HUES64 (cell line): ENCODE measurements at regions not wholly inside any gene's neighbourhood (a gene's known extent, or its start where the extent isn't known, plus 50 kb on each side); places are given as distances from the start of the nearest gene placed in this dataset.
"Not testable (repeated sequence)": the region's sequence is repeated elsewhere in the genome, so short reads cannot be mapped to it uniquely, and the experiment has no call there.

Experiments
- H3K27ac ChIP-seq: 2 replicates; pipeline ENCODE4 v1.7.0; 2013; ENCODE audit warnings: low read depth, low read length, inconsistent platforms
- H3K27me3 ChIP-seq: 2 replicates; pipeline ENCODE4 v1.6.1; 2013; ENCODE audit warnings: mild to moderate bottlenecking, low read length; ENCODE audit not compliant: insufficient read depth
- H3K36me3 ChIP-seq: 2 replicates; pipeline ENCODE4 v1.6.1; 2013; ENCODE audit warnings: mild to moderate bottlenecking, low read length; ENCODE audit not compliant: insufficient read depth
- H3K4me1 ChIP-seq: 2 replicates; pipeline ENCODE4 v1.6.1; 2013; ENCODE audit warnings: mild to moderate bottlenecking, low read length, moderate library complexity; ENCODE audit not compliant: insufficient read depth
- H3K4me3 ChIP-seq: 2 replicates; pipeline ENCODE4 v1.5.1; 2013; ENCODE audit warnings: mild to moderate bottlenecking, low read length, moderate library complexity
- H3K9ac ChIP-seq: 2 replicates; pipeline ENCODE4 v1.6.1; 2013; ENCODE audit warnings: mild to moderate bottlenecking, low read depth, low read length
- H3K9me3 ChIP-seq: 2 replicates; pipeline ENCODE4 v1.6.1; 2013; ENCODE audit warnings: low read depth, low read length; ENCODE audit not compliant: insufficient read depth
- WGBS: fragments of 150-250, 120-280 bp; methylation state at CpG from one replicate; pipeline ENCODE4 v1.1.7; 2013; ENCODE audit warnings: missing lambda C conversion rate; 5-methylcytosine and 5-hydroxymethylcytosine counted together

DNA sequence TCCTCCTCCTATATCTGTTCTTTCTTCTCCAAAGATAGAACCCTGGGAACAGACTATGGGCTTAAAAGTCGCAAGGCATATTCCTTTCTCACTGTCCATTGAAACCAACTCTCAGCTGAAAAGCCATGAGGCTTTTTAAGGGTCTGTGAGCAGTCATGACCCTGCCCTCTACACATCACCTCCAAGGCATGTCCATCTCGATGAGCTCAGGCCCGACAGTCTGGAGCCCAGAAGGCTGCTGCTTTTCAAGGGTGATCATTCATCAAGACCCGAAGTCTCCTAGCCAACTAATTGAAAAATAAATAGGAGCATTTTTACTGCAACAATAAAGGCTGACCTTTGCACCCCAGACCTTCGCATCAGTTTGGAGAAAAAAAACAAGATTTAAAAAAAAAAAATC, 378.8 kb upstream of the NRSN1 start:
- Histone ChIP-seq H3K9ac (no peak overlapping the region), H3K36me3 (no peaks in the 10 kb centered on the region), H3K4me3 (no peak overlapping the region), H3K9me3 (no peaks in the 10 kb centered on the region), H3K4me1 (no peaks in the 10 kb centered on the region), H3K27me3 (no peaks in the 10 kb centered on the region), H3K27ac (no peak overlapping the region)
- 94% methylated on average over 5 of the region's 5 CpGs for WGBS

DNA sequence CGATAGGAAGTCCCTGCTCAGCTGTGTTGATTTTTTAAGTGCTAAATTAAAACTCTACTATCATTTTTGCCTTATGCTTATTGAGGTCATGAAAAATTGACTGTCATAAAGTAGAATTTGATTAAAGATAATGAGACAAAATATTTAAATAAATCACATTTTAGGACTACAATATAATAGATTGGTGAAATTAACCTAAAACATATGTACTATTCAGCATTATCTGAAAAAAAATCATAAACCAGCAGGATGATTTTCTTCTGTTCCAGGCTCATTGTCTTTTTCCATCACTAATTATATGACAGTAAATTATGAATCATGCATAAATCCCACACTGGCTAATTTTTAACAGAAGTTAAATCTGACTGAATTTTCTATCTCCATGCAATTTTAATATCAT, 373.6 kb upstream of the NRSN1 start:
- H3K27me3 ChIP-seq = no peaks in the 10 kb centered on the region
- 0 out of 2 replicates have a peak, but pooled peaks cover 4% of the 10 kb centered on the region for H3K9me3 ChIP-seq
- no peaks in the 10 kb centered on the region for H3K36me3 ChIP-seq
- no peak overlapping the region for H3K27ac ChIP-seq
- no peak overlapping the region for H3K4me3 ChIP-seq
- no peak overlapping the region for H3K9ac ChIP-seq
- H3K4me1 ChIP-seq = no peaks in the 10 kb centered on the region
- no CpG with 5 or more reads among the region's 1 CpG for WGBS

DNA sequence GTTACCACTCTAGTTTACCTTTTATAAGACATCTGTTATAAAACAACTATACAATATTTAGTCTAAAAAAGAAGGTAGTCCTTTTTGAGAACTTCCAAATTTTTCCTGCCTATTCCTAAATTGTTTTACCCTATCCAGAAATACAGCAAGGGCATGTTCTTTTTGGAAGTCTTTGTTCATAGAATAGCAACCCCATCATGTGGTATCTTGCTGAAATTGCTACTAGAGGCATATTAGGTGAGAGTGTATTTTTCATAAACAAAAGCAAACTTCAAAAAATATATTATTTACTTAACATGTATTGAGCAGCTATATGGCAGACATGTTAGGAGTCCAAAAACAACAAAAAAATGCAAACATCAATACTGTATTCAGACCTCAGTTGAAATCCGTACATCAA, 371.8 kb upstream of the NRSN1 start:
- H3K9me3 ChIP-seq = 0 out of 2 replicates have a peak, but pooled peaks cover 4% of the 10 kb centered on the region
- H3K27ac ChIP-seq = no peak overlapping the region
- H3K36me3 ChIP-seq = no peaks in the 10 kb centered on the region
- H3K27me3 ChIP-seq = no peaks in the 10 kb centered on the region
- H3K9ac ChIP-seq = no peak overlapping the region
- no peak overlapping the region for H3K4me3 ChIP-seq
- 100% methylated on average over 1 of the region's 1 CpG for WGBS
- no peaks in the 10 kb centered on the region for H3K4me1 ChIP-seq

DNA sequence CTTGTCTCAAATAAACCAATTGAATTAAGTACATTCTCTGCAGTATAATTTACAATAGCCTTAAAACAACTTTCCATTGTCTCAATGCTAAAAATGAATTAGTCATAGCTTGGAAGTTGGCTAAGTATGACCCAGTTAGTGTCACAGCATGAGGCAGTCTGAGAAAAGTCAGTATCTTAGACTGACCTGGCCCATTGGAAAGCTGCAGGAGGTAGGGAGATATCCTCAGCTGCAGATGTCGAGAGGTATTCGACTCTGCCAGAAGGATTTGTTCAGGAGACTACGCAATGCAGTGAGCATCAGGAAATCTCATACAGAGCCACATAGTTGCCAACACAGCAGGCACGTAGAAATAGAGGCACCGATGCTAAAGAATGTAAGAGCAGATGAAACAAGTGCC, 350.9 kb upstream of the NRSN1 start:
- H3K4me3 ChIP-seq = no peak overlapping the region
- H3K9me3 ChIP-seq = no peaks in the 10 kb centered on the region
- H3K4me1 ChIP-seq = peaks cover 5% of the 10 kb centered on the region; the same call in 1 of the 2 replicates
- H3K27me3 ChIP-seq = no peaks in the 10 kb centered on the region
- H3K27ac ChIP-seq = no peak overlapping the region
- WGBS = 85% methylated on average over 5 of the region's 5 CpGs
- no peak overlapping the region for H3K9ac ChIP-seq
- H3K36me3 ChIP-seq = no peaks in the 10 kb centered on the region

DNA sequence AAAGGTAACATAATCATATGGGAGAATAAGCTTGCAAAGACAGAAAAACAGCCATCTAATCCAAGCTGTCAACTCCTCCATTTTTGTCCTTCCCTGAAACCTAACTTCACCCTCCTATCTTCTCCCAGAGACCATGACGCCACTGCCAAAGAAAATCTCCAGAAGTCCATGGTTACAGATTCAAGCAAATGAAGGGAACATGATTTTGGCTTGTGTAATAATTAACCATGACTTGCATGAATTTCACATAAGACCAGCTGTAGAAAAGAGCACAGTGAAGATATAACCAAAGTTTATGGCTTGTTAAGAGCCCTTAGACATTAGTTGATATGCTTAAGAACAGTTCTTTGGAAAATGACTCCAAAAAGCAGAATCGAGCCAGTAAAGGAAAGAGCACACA, 342.1 kb upstream of the NRSN1 start:
- H3K27ac ChIP-seq = no peak overlapping the region
- no peaks in the 10 kb centered on the region for H3K9me3 ChIP-seq
- H3K9ac ChIP-seq = no peak overlapping the region
- H3K36me3 ChIP-seq = no peaks in the 10 kb centered on the region
- no peaks in the 10 kb centered on the region for H3K27me3 ChIP-seq
- WGBS = 96% methylated on average over 2 of the region's 2 CpGs
- H3K4me1 ChIP-seq = no peaks in the 10 kb centered on the region
- no peak overlapping the region for H3K4me3 ChIP-seq

DNA sequence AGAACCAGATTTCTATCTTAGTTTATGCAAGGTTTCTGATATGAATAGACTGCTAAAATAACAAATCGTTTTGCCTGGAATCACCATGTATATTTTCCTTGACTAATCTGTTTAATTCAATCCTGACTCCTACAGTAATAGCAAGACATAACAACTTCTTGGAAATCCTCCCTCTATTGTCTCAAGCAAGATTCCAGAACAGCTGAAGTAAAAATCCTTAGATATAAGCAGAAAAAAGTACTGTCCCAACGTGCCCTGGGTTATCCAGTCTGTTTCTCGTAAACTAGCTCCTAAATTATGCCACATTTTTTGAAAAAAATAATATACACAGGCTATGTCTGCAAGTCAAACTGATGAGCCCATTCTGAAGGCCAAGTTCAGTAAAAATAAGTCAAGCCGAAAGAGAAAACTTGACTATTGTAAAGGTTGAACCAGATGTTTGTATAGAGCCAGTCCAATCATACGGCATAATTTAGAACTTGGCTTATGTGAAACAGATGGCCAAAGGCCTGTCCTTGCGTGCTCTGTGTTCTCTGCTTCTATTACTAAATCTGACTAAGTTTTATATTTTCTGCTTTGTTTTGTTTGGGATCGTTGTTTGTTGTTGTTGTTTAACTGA, 341.6 kb upstream of the NRSN1 start:
- no peaks in the 10 kb centered on the region for H3K36me3 ChIP-seq
- no peaks in the 10 kb centered on the region for H3K9me3 ChIP-seq
- H3K27me3 ChIP-seq = no peaks in the 10 kb centered on the region
- H3K4me1 ChIP-seq = no peaks in the 10 kb centered on the region
- H3K4me3 ChIP-seq = no peak overlapping the region
- no peak overlapping the region for H3K27ac ChIP-seq
- WGBS = 89% methylated on average over 7 of the region's 7 CpGs
- H3K9ac ChIP-seq = no peak overlapping the region

DNA sequence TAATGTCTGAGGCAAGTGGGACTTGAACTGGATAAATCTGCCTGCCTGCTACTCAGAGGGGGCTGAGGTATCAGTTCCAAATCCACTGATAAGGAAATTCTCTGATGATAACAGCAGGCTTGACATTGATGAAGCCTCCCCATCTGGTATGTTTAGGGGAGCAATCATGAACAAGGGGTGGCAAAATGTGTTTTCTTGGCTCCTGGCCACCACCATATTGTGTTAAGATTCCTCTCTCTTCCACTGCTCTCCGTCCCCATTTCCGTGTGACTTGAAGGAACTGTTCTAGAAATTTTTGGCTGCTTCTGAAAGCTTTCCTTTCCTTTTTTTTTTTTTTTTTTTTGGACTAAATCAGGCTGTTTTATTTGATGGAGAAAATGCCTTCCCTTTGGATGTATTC, 335.3 kb upstream of the NRSN1 start:
- Histone ChIP-seq H3K4me3 (no peak overlapping the region), H3K9me3 (no peaks in the 10 kb centered on the region), H3K36me3 (no peaks in the 10 kb centered on the region), H3K4me1 (no peaks in the 10 kb centered on the region), H3K27ac (no peak overlapping the region), H3K27me3 (no peaks in the 10 kb centered on the region), H3K9ac (no peak overlapping the region)
- 89% methylated on average over 2 of the region's 2 CpGs for WGBS

DNA sequence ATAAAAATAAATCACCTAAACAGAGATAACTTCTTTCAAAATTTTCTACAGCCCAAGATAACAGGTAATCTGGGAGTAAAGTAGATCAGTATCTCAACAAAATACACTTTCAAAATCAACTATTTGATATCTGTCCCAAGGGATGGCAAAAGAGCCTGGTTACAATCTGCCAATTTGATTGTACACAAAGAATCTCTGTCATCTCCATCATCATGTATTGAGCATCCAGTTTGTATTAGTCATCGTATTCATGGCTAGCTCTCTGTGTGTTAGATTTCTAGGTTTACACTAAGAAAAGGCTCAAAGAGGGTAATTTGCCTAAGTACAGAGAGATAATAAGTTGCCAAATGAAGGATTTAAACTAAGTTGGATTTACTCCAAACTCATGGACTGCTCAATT, 329.0 kb upstream of the NRSN1 start:
- H3K9ac ChIP-seq = no peak overlapping the region
- WGBS = 93% methylated on average over 1 of the region's 1 CpG
- H3K4me3 ChIP-seq = no peak overlapping the region
- H3K9me3 ChIP-seq = no peaks in the 10 kb centered on the region
- H3K4me1 ChIP-seq = no peaks in the 10 kb centered on the region
- H3K27me3 ChIP-seq = no peaks in the 10 kb centered on the region
- H3K36me3 ChIP-seq = no peaks in the 10 kb centered on the region
- H3K27ac ChIP-seq = no peak overlapping the region

DNA sequence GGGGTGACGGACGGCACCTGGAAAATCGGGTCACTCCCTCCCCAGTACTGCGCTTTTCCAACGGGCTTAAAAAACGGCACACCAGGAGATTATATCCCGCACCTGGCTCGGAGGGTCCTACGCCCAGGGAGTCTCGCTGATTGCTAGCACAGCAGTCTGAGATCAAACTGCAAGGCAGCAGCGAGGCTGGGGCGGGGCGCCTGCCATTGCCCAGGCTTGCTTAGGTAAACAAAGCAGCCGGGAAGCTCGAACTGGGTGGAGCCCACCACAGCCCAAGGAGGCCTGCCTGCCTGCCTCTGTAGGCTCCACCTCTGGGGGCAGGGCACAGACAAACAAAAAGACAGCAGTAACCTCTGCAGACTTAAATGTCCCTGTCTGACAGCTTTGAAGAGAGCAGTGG, 321.7 kb upstream of the NRSN1 start:
- not testable (repeated sequence) for H3K4me1 ChIP-seq, H3K36me3 ChIP-seq, H3K27me3 ChIP-seq, H3K27ac ChIP-seq, H3K4me3 ChIP-seq, H3K9ac ChIP-seq
- WGBS = 91% methylated on average over 15 of the region's 15 CpGs
- peaks cover 11% of the 10 kb centered on the region for H3K9me3 ChIP-seq

DNA sequence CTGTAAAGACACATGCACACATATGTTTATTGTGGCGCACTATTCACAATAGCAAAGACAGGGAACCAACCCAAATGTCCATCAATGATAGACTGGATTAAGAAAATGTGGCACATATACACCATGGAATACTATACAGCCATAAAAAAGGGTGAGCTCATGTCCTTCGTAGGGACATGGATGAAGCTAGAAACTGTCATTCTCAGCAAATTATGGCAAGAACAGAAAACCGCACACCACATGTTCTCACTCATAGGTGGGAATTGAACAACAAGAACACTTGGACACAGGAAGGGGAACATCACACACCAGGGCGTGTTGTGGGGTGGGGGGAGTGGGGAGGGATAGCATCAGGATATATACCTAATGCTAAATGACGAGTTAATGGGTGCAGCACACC, 304.9 kb upstream of the NRSN1 start:
- not testable (repeated sequence) for H3K27me3 ChIP-seq, H3K4me1 ChIP-seq, H3K27ac ChIP-seq, H3K9me3 ChIP-seq, H3K36me3 ChIP-seq, H3K9ac ChIP-seq, H3K4me3 ChIP-seq
- WGBS = 89% methylated on average over 4 of the region's 5 CpGs

DNA sequence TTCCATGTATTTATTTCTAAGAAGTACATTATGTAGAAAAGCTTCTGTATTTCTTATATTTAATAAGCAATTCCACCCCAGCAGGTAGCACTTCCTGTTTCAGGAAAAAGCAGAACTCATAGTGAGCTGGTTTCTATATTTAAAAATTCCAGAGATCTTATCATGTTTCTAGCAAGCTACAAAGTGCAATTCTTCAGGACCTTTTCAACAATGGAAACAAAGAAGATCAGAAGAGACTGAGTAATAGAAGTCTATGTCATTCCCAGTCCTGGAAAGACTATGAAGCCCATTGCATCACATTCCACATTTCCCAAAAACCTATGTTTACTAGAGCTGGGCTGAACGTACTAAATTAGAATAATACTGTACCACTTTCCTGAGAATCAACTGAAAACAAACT, 302.6 kb upstream of the NRSN1 start:
- Histone ChIP-seq H3K27ac (no peak overlapping the region), H3K4me1 (no peaks in the 10 kb centered on the region), H3K9me3 (no peaks in the 10 kb centered on the region), H3K36me3 (no peaks in the 10 kb centered on the region), H3K27me3 (no peaks in the 10 kb centered on the region), H3K4me3 (no peak overlapping the region), H3K9ac (no peak overlapping the region)
- WGBS = 95% methylated on average over 1 of the region's 1 CpG

DNA sequence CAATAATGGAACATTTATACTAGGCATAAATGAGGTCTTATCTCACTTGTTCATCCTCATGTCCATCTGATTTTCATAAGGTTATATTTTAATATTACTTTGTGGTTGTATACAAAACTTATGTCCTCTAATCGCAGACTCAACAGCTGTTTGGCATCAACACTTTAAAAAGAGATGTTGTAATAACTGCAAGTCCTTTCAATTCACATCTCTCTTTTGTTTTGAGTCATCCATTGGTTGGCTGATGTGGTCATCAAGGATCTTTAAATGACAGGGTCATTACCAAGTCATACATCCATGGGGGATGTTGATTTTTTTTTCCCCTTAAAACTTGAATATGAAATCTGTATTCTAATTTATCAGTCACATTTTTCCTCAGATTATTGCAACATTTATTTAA, 299.4 kb upstream of the NRSN1 start:
- Histone ChIP-seq H3K4me1 (no peaks in the 10 kb centered on the region), H3K27me3 (no peaks in the 10 kb centered on the region), H3K27ac (no peak overlapping the region), H3K9ac (no peak overlapping the region), H3K4me3 (no peak overlapping the region), H3K36me3 (no peaks in the 10 kb centered on the region), H3K9me3 (no peaks in the 10 kb centered on the region)
- 100% methylated on average over 1 of the region's 1 CpG for WGBS
